GM12892 (cell line): ENCODE measurements at regions not wholly inside any gene's neighbourhood (a gene's known extent, or its start where the extent isn't known, plus 50 kb on each side); places are given as distances from the start of the nearest gene placed in this dataset.

Experiments
- POLR2A ChIP-seq: IDR thresholded peaks from 2 replicates; pipeline ENCODE4 v1.6.1; 2011; ENCODE audit warnings: low read depth, low read length, control low read depth
- POLR2AphosphoS5 ChIP-seq: IDR thresholded peaks from 2 replicates; pipeline ENCODE4 v1.6.1; 2011; ENCODE audit warnings: low read depth, low read length, control low read depth

DNA sequence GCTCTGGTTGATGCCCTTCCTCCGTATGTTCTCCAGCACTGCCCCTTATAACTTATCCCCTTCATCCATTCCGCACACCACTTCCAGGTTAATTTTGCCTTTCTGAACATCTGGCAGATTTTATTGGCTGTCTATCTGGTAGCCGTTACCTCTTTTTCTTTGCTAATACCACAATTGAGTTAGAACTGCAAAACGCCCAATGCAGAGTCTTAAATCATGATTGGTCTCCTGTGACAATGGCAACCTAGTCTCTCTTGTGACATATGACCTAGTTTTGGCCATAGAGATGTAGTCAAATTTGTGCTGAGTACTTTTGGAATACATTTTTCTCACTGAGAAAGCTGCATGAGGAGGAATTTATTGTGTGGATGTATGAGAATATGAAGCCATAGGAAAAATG is 365.7 kb upstream of the PRR16 start:
- no peak for TF ChIP-seq POLR2A
- TF ChIP-seq POLR2AphosphoS5 = no peak
